ENCODE measurements at regions not wholly inside any gene's neighbourhood (a gene's known extent, or its start where the extent isn't known, plus 50 kb on each side); places are given as distances from the start of the nearest gene placed in this dataset.

DNA sequence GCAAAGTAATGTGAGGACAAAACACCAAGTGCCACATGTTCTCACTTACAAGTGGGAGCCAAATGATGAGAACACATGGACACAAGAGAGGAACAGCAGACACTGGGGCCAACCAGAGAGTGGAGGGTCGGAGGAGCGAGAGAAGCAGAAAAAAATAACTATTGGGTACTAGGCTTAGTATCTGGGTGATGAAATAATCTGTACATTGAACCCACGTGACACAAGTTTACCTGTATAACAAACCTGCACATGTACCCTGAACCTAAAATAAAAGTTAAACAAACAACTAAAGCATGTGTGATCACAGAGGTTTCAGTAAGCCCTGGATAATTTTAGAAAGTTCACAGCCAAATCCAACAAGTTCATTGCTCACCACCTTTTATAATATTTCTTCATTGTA, 160.1 kb downstream of the TENT4A start:
- TF ChIP-seq, protein P1, sequence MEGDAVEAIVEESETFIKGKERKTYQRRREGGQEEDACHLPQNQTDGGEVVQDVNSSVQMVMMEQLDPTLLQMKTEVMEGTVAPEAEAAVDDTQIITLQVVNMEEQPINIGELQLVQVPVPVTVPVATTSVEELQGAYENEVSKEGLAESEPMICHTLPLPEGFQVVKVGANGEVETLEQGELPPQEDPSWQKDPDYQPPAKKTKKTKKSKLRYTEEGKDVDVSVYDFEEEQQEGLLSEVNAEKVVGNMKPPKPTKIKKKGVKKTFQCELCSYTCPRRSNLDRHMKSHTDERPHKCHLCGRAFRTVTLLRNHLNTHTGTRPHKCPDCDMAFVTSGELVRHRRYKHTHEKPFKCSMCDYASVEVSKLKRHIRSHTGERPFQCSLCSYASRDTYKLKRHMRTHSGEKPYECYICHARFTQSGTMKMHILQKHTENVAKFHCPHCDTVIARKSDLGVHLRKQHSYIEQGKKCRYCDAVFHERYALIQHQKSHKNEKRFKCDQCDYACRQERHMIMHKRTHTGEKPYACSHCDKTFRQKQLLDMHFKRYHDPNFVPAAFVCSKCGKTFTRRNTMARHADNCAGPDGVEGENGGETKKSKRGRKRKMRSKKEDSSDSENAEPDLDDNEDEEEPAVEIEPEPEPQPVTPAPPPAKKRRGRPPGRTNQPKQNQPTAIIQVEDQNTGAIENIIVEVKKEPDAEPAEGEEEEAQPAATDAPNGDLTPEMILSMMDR (IDR thresholded peaks at IDR 0.05) = no peak

DNA sequence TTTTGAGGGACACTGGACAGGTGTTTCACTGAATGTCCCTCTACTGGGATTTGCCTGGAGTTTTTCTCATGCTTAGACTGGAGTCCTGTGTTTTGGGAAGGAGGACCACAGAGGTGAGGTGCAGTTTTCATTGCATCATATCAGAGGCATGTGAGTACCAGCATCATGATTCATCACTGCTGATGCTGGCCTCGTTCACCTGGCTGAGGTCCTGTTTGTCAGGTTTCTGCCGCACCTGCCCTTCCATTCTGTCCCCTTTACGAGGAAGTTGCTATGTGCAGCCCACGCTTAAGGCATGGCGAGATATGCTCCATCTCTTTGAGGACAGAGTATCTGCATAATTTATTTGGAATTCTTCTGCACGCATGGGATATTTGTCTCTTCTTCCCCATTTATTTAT, 162.1 kb downstream of the TENT4A start:
- TF ChIP-seq, protein P1 (IDR thresholded peaks at IDR 0.05) = no peak

DNA sequence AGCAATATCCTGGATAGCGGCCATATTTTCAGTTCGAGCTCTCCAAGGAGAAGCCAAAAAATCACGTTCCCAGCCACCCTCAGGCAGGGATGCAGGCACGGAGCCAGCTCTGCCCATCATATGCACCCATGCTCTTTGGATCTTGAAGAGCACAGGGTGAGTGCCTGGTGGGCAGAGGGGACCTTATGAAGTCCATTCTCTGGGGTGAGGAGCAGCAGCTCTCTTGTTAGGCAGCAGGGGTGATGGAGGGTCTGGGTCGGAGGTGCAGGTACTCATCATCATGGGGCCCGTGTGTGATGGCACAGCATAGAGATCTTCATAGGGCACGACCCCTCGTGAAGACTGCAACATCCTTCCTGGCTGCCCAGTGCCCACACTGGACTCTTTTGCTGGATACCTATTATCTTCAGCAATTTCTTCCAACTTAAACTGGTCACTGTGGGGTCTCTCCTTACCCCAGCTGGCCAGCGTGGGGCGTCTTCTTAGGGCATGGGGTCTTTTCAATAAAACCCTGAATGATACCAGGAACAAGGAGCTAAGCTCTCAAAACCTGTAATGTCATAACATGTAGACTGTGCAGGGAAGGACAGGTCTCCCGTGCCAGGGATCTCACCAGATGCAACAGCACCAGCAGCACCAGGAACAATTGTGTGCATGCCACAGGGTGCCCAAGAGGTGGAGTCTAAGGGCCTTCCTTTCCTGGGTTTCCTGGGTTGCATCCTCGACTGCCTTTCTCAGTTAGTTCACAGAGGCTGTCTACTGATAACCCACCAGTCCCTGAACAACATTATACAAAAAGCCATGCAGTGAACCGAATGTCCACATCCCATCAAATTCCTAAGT, 165.0 kb downstream of the TENT4A start:
- TF ChIP-seq, protein P1 (IDR thresholded peaks at IDR 0.05) = no peak

DNA sequence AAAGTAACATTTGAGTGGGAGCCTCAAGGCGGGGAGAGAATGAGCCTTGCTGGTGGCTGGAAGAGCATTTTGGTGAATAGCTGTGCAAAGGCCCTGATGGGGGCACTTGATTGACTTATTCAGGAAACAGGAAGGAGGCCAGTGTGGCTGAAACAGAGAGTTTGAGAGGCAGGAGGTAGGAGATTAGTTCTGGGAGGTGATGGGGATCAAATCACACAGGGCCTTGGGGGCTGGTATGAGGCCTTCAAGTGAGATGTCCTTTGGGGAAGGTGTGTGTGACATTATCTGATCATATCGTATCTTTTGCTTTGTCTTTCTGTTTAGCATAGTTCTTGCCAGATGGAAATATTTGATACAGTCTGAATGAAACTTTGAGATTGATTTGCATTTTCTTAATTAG, 172.3 kb downstream of the TENT4A start:
- TF ChIP-seq, protein P1 (IDR thresholded peaks at IDR 0.05) = no peak

DNA sequence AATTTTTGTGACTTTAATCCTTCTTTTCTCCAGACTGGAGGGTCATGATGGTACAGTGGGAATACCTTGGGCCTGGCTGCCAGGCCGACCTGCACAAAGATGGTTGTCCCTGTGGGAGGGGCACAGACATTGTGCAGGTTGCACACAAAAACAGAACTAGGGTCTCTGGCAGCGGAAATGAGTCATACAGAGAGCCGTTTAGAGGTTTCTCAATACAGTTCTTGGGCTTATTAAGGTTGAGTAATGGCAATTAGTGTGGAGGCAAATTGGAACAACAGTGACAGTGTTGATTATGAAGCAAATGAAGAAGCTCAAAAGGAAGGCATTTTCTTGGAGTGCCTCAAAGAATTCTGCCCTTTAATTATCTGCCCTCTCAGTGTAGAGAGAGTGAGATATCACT, 173.6 kb downstream of the TENT4A start:
- TF ChIP-seq, protein P1 (IDR thresholded peaks at IDR 0.05) = no peak

DNA sequence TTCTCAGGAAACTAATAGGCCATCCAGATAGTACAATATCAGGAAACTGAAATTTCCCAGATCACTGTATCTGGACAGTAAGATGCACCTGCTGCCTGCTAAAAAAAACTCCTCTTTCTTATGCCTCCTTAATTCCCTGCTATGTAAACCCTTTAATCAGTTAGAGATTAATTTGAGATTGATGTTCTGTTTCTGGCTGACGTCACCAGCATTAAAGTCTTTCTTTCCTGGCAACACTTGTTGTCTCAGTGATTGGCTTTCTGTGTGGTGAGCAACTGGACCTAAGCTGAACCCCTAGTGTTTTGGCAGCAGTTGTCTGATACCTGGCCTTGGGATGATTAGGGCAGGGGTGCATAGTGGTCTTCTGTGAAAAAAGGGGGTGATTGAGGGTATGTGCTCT, 175.8 kb downstream of the TENT4A start:
- TF ChIP-seq, protein P1 (IDR thresholded peaks at IDR 0.05) = no peak

DNA sequence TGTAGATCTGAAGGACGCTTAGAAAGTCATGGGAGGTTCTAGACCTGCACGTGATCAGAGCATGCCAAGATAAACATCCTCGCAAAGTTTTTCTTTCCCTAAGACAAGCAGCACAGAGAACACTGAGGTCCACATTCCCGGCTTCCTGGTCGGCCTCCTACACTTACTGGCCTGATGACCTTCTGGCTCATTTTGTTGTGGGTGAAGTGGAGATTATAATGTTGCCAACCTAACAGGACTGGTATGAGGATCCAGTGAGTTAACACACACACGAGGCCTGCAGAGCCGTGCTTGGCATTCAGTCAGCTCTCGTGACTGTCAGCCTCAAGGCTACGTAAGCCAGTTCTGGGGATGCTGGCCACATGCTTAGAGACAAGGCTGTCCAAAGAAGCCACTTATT, 186.0 kb downstream of the TENT4A start:
- TF ChIP-seq, protein P1 (IDR thresholded peaks at IDR 0.05) = no peak

Measured in LNCAP (cell line).